ENCODE measurements at regions not wholly inside any gene's neighbourhood (a gene's known extent, or its start where the extent isn't known, plus 50 kb on each side); places are given as distances from the start of the nearest gene placed in this dataset.

- TF ChIP-seq, protein P1, sequence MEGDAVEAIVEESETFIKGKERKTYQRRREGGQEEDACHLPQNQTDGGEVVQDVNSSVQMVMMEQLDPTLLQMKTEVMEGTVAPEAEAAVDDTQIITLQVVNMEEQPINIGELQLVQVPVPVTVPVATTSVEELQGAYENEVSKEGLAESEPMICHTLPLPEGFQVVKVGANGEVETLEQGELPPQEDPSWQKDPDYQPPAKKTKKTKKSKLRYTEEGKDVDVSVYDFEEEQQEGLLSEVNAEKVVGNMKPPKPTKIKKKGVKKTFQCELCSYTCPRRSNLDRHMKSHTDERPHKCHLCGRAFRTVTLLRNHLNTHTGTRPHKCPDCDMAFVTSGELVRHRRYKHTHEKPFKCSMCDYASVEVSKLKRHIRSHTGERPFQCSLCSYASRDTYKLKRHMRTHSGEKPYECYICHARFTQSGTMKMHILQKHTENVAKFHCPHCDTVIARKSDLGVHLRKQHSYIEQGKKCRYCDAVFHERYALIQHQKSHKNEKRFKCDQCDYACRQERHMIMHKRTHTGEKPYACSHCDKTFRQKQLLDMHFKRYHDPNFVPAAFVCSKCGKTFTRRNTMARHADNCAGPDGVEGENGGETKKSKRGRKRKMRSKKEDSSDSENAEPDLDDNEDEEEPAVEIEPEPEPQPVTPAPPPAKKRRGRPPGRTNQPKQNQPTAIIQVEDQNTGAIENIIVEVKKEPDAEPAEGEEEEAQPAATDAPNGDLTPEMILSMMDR (IDR thresholded peaks at IDR 0.05; ENCODE audit: control insufficient read depth, insufficient read depth, low read depth, low read length, missing control alignments), result no peak
- DNase-seq (ENCODE audit: low read depth), result peak; percentile 63
- no peak overlapping the region for H3K4me3 ChIP-seq (ENCODE audit: control insufficient read depth, low read depth, low read length)
These were observed 166.9 kb downstream of the DLEU7 start for GRCh38 chr13:50676602-50677001.

DNA sequence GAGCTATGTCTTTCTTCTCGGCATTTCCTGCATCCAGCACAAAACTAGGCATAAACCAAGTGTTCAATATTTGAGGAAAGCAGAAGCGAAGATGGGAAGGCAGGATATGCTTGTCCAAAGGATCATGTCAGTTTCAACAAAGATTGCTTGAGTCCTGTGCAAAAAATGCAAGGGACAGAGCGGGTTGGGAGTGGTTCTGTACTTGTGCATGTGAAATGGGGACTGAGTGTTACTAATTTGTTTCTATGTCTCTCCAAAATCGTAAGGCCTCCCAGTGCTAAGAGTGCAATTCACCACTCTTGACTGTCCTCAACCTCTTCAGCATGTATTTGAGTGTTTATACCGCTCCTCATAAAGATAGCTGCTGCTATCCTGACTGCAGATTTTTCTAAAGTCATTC, 166.2 kb downstream of the DLEU7 start:
- no peak overlapping the region for H3K4me3 ChIP-seq (ENCODE audit: control insufficient read depth, low read depth, low read length)
- TF ChIP-seq, protein P1 (IDR thresholded peaks at IDR 0.05; ENCODE audit: control insufficient read depth, insufficient read depth, low read depth, low read length, missing control alignments), result no peak
- DNase-seq (ENCODE audit: low read depth), result no peak

DNA sequence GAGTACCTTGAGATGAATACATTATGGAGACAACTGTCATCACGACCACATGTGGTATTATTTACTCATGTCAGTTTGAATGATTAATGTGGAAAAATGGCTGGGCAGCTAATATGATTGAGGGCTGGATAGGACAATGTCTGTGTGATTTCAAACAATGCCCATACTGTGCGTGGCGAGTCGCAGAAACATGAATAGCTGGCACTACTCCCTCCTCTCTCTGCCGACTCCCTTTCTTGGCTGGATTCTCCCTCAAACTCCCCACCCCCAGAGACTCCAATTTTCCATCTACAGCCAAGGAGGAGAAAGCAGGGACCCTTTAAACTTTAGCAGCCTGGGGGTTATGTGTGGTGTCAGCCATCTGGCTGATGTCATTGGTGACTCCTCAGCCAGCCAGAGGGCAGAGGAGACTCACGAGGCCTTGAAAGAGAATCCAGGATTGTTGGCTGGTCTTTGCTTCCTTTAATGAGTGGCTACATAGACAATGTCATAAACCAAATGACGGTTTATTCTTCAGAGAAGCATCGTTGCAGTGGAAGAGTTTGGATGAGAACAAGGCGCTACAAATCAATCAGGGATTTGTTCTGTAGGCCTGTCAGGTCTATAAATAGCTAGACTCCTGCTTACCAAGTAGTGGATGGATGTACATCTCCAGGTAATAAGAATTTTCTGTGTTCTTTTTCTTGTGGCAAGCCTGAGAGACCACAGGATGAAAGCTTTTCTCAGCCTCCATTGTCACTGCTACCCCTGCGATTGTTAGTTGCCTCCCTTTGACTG, 165.6 kb downstream of the DLEU7 start:
- TF ChIP-seq, protein P1 (IDR thresholded peaks at IDR 0.05; ENCODE audit: control insufficient read depth, insufficient read depth, low read depth, low read length, missing control alignments), result no peak
- no peak overlapping the region for H3K4me3 ChIP-seq (ENCODE audit: control insufficient read depth, low read depth, low read length)
- DNase-seq (ENCODE audit: low read depth), result no peak

GRCh38 chr13:50678464-50679162, 164.9 kb downstream of the DLEU7 start:
- TF ChIP-seq, protein P1 (IDR thresholded peaks at IDR 0.05; ENCODE audit: control insufficient read depth, insufficient read depth, low read depth, low read length, missing control alignments), result no peak
- peak; percentile 87 for DNase-seq (ENCODE audit: low read depth)
- H3K4me3 ChIP-seq (ENCODE audit: control insufficient read depth, low read depth, low read length), result no peak overlapping the region

DNA sequence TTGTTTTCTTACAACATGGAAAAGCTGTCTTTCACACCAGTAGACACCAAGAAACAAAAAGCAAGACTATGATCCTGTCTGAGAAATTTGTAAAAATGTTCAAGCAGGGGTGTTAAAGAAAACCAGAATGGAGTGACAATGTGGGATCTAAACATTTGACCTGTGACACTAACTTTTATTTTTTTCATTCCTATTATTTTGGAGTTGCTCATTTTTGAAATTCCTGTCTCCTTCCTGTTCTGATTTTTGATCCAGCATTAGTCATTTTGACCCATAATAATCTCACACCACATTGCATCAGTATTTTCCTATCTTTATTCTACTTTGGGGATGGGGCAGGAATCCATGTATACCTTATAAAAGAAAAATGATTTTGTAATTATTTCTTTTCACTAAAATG, 164.2 kb downstream of the DLEU7 start:
- DNase-seq (ENCODE audit: low read depth), result peak; percentile 39
- no peak overlapping the region for H3K4me3 ChIP-seq (ENCODE audit: control insufficient read depth, low read depth, low read length)
- TF ChIP-seq, protein P1 (IDR thresholded peaks at IDR 0.05; ENCODE audit: control insufficient read depth, insufficient read depth, low read depth, low read length, missing control alignments), result no peak

DNA sequence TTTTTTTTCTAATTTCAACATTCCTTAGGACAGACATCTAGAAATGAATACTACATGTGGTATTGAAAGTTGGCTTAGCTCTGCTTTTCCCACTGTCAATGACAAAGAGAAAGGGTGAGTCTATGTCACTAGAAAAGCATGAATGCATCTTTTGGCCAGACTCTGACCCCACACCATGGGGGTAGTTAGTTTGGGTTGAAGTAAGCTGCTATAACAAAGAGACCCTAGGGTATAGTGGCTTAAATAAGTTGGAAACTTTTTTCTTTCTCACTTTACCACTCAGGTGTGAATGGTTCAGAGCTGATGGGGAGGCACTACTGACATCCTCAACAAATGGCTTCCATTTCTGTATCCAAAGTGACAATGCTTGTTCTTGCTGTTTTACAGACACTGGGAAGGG, 161.5 kb downstream of the DLEU7 start:
- H3K4me3 ChIP-seq (ENCODE audit: control insufficient read depth, low read depth, low read length), result no peak overlapping the region
- no peak for DNase-seq (ENCODE audit: low read depth)
- TF ChIP-seq, protein P1 (IDR thresholded peaks at IDR 0.05; ENCODE audit: control insufficient read depth, insufficient read depth, low read depth, low read length, missing control alignments), result no peak

All from AG09309 (cell line).